SK-N-SH (cell line): ENCODE measurements at regions not wholly inside any gene's neighbourhood (a gene's known extent, or its start where the extent isn't known, plus 50 kb on each side); places are given as distances from the start of the nearest gene placed in this dataset.

Experiments
- CTCF ChIA-PET: fragments of 300-600, 350-600 bp; formaldehyde crosslinking; extraction: SDS; loops from one replicate; lab custom pipeline; 2021; lab: Yijun Ruan, JAX
- POLR2A ChIA-PET: fragments of 350-600 bp; sonication (Branson Sonifier 250); formaldehyde crosslinking; extraction: SDS; loops from one replicate; lab custom pipeline; 2020; ENCODE audit warnings: antibody characterized with exemption, inconsistent platforms; lab: Yijun Ruan, JAX
- DNase-seq: peaks from one replicate; pipeline ENCODE4 v3.0.0; 2012
- H2AFZ ChIP-seq: fragments of 200-600 bp; sonication (generic); 2 replicates; pipeline ENCODE4 v1.8.1; 2016; ENCODE audit warnings: antibody characterized with exemption, mild to moderate bottlenecking, low read depth
- H3F3A ChIP-seq: fragments of 200-600 bp; sonication (generic); replicated peaks from 2 replicates; pipeline ENCODE3; 2016; ENCODE audit warnings: antibody characterized with exemption, mild to moderate bottlenecking; ENCODE audit not compliant: insufficient read depth
- H3K27ac ChIP-seq, 2 experiments: fragments of 200-500 bp in 1 of 2; fragments of 200-600 bp in 1 of 2; sonication (Bioruptor generic) in 1 of 2; sonication (generic), shearing (Covaris generic) in 1 of 2; 2 replicates each; pipeline versions ENCODE4 v1.5.1 to v1.6.1; 2014 to 2016; ENCODE audit warnings: low read depth in 2 of 2, inconsistent platforms in 1 of 2, low read length in 1 of 2, mild to moderate bottlenecking in 1 of 2, mixed read lengths in 1 of 2
- H3K27me3 ChIP-seq: fragments of 200-600 bp; sonication (generic), shearing (Covaris generic); 2 replicates; pipeline ENCODE4 v1.6.1; 2016; ENCODE audit warnings: mixed run types; ENCODE audit not compliant: insufficient read depth
- H3K36me3 ChIP-seq, 2 experiments: fragments of 200-500 bp in 1 of 2; fragments of 200-600 bp in 1 of 2; sonication (Bioruptor generic) in 1 of 2; sonication (generic) in 1 of 2; replicated peaks in 1 of 2; 2 replicates each; pipeline versions ENCODE3 to v1.5.1; 2014 to 2016; ENCODE audit warnings: low read length in 1 of 2, mild to moderate bottlenecking in 1 of 2; ENCODE audit not compliant: insufficient read depth in 2 of 2, control insufficient read depth in 1 of 2
- H3K4me1 ChIP-seq, 2 experiments: fragments of 200-500 bp in 1 of 2; fragments of 200-600 bp in 1 of 2; sonication (Bioruptor generic) in 1 of 2; sonication (generic), shearing (Covaris generic) in 1 of 2; 2 replicates each; pipeline versions ENCODE4 v1.5.1 to v1.6.1; 2014 to 2016; ENCODE audit warnings: low read depth in 1 of 2, low read length in 1 of 2, mixed run types in 1 of 2; ENCODE audit not compliant: insufficient read depth in 2 of 2, control insufficient read depth in 1 of 2
- H3K4me2 ChIP-seq: fragments of 200-600 bp; sonication (generic), shearing (Covaris generic); 2 replicates; pipeline ENCODE4 v1.6.1; 2017; ENCODE audit warnings: mixed run types
- H3K4me3 ChIP-seq, 2 experiments: fragments of 200-500 bp in 1 of 2; fragments of 200-600 bp in 1 of 2; sonication (Bioruptor generic) in 1 of 2; sonication (generic), shearing (Covaris generic) in 1 of 2; 2 replicates each; pipeline versions ENCODE4 v1.5.1 to v1.8.1; 2014 to 2016; ENCODE audit warnings: low read depth in 2 of 2, inconsistent platforms in 1 of 2, low read length in 1 of 2, mild to moderate bottlenecking in 1 of 2, mixed read lengths in 1 of 2, moderate library complexity in 1 of 2
- H3K79me2 ChIP-seq: fragments of 200-600 bp; sonication (generic); 2 replicates; pipeline ENCODE4 v1.8.1; 2017; ENCODE audit warnings: mild to moderate bottlenecking; ENCODE audit not compliant: insufficient read depth
- H3K9ac ChIP-seq: fragments of 200-600 bp; sonication (generic); 2 replicates; pipeline ENCODE4 v1.6.1; 2017; ENCODE audit warnings: mixed run types
- H3K9me2 ChIP-seq: fragments of 200-600 bp; sonication (generic); 2 replicates; pipeline ENCODE4 v1.6.1; 2017; ENCODE audit warnings: mixed run types
- H3K9me3 ChIP-seq: fragments of 200-600 bp; sonication (generic); 2 replicates; pipeline ENCODE4 v1.6.1; 2017; ENCODE audit warnings: mixed run types, mild to moderate bottlenecking, moderate library complexity
- H4K20me1 ChIP-seq: fragments of 200-600 bp; sonication (generic); 2 replicates; pipeline ENCODE4 v1.6.1; 2017; ENCODE audit warnings: mild to moderate bottlenecking, mixed run types; ENCODE audit not compliant: insufficient read depth
- EP300 ChIP-seq, 2 experiments: IDR thresholded peaks; 2 replicates each; pipeline versions ENCODE4 v1.4.0 to v1.6.1; 2012; ENCODE audit warnings: borderline replicate concordance in 1 of 2, low read depth in 1 of 2, low read length in 1 of 2
- EZH2phosphoT487 ChIP-seq: fragments of 200-600 bp; sonication (generic); IDR thresholded peaks from 2 replicates; pipeline ENCODE4 v1.6.1; 2017; ENCODE audit warnings: low read depth, mixed run types, mild to moderate bottlenecking, antibody characterized with exemption, moderate library complexity, borderline replicate concordance
- FOSL2 ChIP-seq: IDR thresholded peaks from 2 replicates; pipeline ENCODE4 v1.4.0; 2012; ENCODE audit warnings: low read depth, mild to moderate bottlenecking, moderate library complexity, borderline replicate concordance
- FOXJ3 ChIP-seq: sonication (generic); formaldehyde crosslinking; IDR thresholded peaks from 2 replicates; pipeline ENCODE4 v1.5.1; 2020; ENCODE audit warnings: mild to moderate bottlenecking, missing genetic modification reagents
- GATA2 ChIP-seq: sonication (generic); formaldehyde crosslinking; IDR thresholded peaks from 2 replicates; pipeline ENCODE4 v1.5.0; 2020; ENCODE audit warnings: mild to moderate bottlenecking, missing genetic modification reagents
- JUND ChIP-seq: IDR thresholded peaks from 2 replicates; pipeline ENCODE4 v1.4.0; 2012
- MXI1 ChIP-seq: IDR thresholded peaks from 2 replicates; pipeline ENCODE4 v1.6.1; 2012; ENCODE audit warnings: mild to moderate bottlenecking, low read depth, low read length, improper control_type of control experiment
- NRF1 ChIP-seq: IDR thresholded peaks from 2 replicates; pipeline ENCODE4 v1.6.1; 2012; ENCODE audit warnings: low read depth, mild to moderate bottlenecking, low read length
- RXRA ChIP-seq: IDR thresholded peaks from 2 replicates; pipeline ENCODE4 v1.4.0; 2012; ENCODE audit warnings: low read depth, mild to moderate bottlenecking, borderline replicate concordance
- SIN3A ChIP-seq: IDR thresholded peaks from 2 replicates; pipeline ENCODE4 v1.6.1; 2012; ENCODE audit warnings: low read depth, mild to moderate bottlenecking, low read length, moderate library complexity, borderline replicate concordance
- TAF1 ChIP-seq: IDR thresholded peaks from 2 replicates; pipeline ENCODE4 v1.6.1; 2012; ENCODE audit warnings: low read depth, mild to moderate bottlenecking, low read length, moderate library complexity, borderline replicate concordance
- TCF12 ChIP-seq: IDR thresholded peaks from 2 replicates; pipeline ENCODE4 v1.4.0; 2012
- TEAD4 ChIP-seq: IDR thresholded peaks from 2 replicates; pipeline ENCODE4 v1.4.0; 2012; ENCODE audit warnings: mild to moderate bottlenecking, borderline replicate concordance; ENCODE audit not compliant: insufficient read depth
- WGBS: methylation state at CpG from one replicate; pipeline ENCODE4 v1.1.6; 2017; ENCODE audit warnings: low lambda C conversion rate; 5-methylcytosine and 5-hydroxymethylcytosine counted together
- TF ChIP-seq, protein P1 (sequence below): IDR thresholded peaks from 2 replicates; pipeline ENCODE4 v1.4.0; 2012; ENCODE audit warnings: low read depth, borderline replicate concordance
- TF ChIP-seq, protein P2 (sequence below): fragments of 150-350 bp; IDR thresholded peaks from 2 replicates; pipeline ENCODE4 v1.6.1; 2016; ENCODE audit warnings: mild to moderate bottlenecking, low read depth, low read length
- TF ChIP-seq, protein P3 (sequence below): fragments of 200-600 bp; sonication (generic); IDR thresholded peaks from 2 replicates; pipeline ENCODE4 v1.6.1; 2017; ENCODE audit warnings: antibody characterized with exemption, mild to moderate bottlenecking, moderate library complexity
- TF ChIP-seq, protein P4 (sequence below): IDR thresholded peaks from 2 replicates; pipeline ENCODE4 v1.4.0; 2012; ENCODE audit warnings: low read depth

DNA sequence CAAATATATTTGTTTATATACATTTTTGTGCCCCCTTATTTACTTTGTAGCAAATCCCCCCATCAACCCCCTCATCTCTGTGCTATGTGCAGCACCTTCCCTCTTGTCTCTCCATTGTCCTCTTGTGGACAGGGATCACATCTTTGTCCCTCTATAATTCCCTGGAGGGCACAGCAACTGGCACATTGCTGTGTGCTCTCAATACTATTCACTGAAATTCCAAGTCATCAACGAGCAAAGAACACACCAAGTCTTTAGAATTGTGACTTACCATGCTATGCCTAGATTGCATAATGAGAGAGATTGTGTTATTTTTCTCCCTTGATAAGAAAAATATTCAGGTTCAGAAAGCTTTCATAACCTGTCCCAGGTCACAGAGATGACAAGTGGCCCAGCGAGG is 54.6 kb upstream of the ACAN start:
- Histone ChIP-seq H3F3A (peaks cover 6% of the 10 kb centered on the region), H3K27me3 (no peaks in the 10 kb centered on the region), H3K4me3 (no peak overlapping the region), H3K4me2 (no peak overlapping the region), H3K36me3 (no peaks in the 10 kb centered on the region), H3K9me3 (no peaks in the 10 kb centered on the region), H2AFZ (no peak overlapping the region), H3K9ac (no peak overlapping the region), H3K27ac (no peak overlapping the region), H3K79me2 (no peaks in the 10 kb centered on the region), H3K9me2 (no peaks in the 10 kb centered on the region), H4K20me1 (no peaks in the 10 kb centered on the region), H3K4me1 (no peaks in the 10 kb centered on the region; a peak in 1 of 4 replicates)
- TF ChIP-seq TAF1 (no peak), TEAD4 (no peak), EZH2phosphoT487 (no peak), NRF1 (no peak), EP300 (IDR thresholded peaks at IDR 0.05; ENCODE audit: borderline replicate concordance in 1 of 2, low read depth in 1 of 2, low read length in 1 of 2) (no peak), TCF12 (no peak)
- 14% methylated on average over 2 of the region's 2 CpGs for WGBS
- DNase-seq = no peak
- CTCF ChIA-PET = interaction anchor here (1.0 kb wide), 1 partner anchor 11 kb away, joined by 3 read pairs; no protein-coding TSS in a partner anchor
- POLR2A ChIA-PET = no interaction called here

DNA sequence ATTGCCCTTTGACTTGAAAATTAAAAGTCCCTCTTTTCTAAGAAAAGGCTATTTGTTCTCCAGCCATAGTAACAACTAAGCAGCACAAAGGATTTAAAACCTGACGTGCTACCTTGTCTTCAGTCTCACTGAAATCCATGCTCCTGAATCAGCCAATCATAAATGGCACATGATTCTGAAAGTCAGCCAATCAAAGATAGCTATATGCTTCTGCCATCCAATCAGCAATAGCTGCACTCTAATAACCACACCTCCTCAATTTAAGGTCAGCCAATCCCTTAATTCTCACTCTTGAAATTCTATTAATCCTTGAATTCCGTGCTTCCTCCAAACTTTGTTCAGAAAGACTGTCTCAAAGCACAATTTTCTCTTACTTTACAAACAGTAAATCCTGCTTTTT is 53.5 kb upstream of the ACAN start:
- ChIA-PET CTCF (interaction anchor here (1.0 to 1.5 kb wide), 2 partner anchors 25 to 92 kb away, joined by 3 to 4 read pairs; no protein-coding TSS in a partner anchor), POLR2A (no interaction called here)
- H3K4me2 ChIP-seq = no peak overlapping the region
- TF ChIP-seq FOXJ3 (CRISPR knock-in tag) = no peak
- no peak for TF ChIP-seq SIN3A
- no peak for TF ChIP-seq MXI1
- TF ChIP-seq TCF12 = no peak
- no peak for TF ChIP-seq RXRA
- no peak for TF ChIP-seq TEAD4
- TF ChIP-seq, protein P1, sequence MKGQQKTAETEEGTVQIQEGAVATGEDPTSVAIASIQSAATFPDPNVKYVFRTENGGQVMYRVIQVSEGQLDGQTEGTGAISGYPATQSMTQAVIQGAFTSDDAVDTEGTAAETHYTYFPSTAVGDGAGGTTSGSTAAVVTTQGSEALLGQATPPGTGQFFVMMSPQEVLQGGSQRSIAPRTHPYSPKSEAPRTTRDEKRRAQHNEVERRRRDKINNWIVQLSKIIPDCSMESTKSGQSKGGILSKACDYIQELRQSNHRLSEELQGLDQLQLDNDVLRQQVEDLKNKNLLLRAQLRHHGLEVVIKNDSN = no peak
- TF ChIP-seq JUND = no peak
- TF ChIP-seq, protein P2, sequence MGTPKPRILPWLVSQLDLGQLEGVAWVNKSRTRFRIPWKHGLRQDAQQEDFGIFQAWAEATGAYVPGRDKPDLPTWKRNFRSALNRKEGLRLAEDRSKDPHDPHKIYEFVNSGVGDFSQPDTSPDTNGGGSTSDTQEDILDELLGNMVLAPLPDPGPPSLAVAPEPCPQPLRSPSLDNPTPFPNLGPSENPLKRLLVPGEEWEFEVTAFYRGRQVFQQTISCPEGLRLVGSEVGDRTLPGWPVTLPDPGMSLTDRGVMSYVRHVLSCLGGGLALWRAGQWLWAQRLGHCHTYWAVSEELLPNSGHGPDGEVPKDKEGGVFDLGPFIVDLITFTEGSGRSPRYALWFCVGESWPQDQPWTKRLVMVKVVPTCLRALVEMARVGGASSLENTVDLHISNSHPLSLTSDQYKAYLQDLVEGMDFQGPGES = no peak
- TF ChIP-seq, protein P3, sequence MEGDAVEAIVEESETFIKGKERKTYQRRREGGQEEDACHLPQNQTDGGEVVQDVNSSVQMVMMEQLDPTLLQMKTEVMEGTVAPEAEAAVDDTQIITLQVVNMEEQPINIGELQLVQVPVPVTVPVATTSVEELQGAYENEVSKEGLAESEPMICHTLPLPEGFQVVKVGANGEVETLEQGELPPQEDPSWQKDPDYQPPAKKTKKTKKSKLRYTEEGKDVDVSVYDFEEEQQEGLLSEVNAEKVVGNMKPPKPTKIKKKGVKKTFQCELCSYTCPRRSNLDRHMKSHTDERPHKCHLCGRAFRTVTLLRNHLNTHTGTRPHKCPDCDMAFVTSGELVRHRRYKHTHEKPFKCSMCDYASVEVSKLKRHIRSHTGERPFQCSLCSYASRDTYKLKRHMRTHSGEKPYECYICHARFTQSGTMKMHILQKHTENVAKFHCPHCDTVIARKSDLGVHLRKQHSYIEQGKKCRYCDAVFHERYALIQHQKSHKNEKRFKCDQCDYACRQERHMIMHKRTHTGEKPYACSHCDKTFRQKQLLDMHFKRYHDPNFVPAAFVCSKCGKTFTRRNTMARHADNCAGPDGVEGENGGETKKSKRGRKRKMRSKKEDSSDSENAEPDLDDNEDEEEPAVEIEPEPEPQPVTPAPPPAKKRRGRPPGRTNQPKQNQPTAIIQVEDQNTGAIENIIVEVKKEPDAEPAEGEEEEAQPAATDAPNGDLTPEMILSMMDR = no peak
- no peak for TF ChIP-seq FOSL2
- TF ChIP-seq, protein P4, sequence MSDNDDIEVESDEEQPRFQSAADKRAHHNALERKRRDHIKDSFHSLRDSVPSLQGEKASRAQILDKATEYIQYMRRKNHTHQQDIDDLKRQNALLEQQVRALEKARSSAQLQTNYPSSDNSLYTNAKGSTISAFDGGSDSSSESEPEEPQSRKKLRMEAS = no peak
- TF ChIP-seq GATA2 = no peak
- no peaks in the 10 kb centered on the region for H3K36me3 ChIP-seq
- no peaks in the 10 kb centered on the region for H4K20me1 ChIP-seq
- no peaks in the 10 kb centered on the region; a peak in 1 of 4 replicates for H3K4me1 ChIP-seq
- no peaks in the 10 kb centered on the region for H3K9me2 ChIP-seq
- H3K9ac ChIP-seq = no peak overlapping the region
- WGBS = 18% methylated on average over 2 of the region's 2 CpGs
- H2AFZ ChIP-seq = no peak overlapping the region
- H3F3A ChIP-seq = peaks cover 6% of the 10 kb centered on the region
- H3K9me3 ChIP-seq = no peaks in the 10 kb centered on the region
- H3K27ac ChIP-seq = no peak overlapping the region
- no peak overlapping the region for H3K4me3 ChIP-seq
- DNase-seq = no peak
- H3K79me2 ChIP-seq = no peaks in the 10 kb centered on the region
- no peaks in the 10 kb centered on the region for H3K27me3 ChIP-seq
